Progenitor cell of endocrine pancreas (in vitro differentiated cells): ENCODE measurements at regions not wholly inside any gene's neighbourhood (a gene's known extent, or its start where the extent isn't known, plus 50 kb on each side); places are given as distances from the start of the nearest gene placed in this dataset.

ENCODE experiments used
- DNase-seq: peaks from one replicate; pipeline ENCODE4 v3.0.0; 2021; ENCODE audit warnings: low spot score; ENCODE audit not compliant: unreplicated experiment
- H3K27ac Mint-ChIP-seq: 2 replicates; pipeline ENCODE4 v1.8.0; 2021; ENCODE audit warnings: mild to moderate bottlenecking, moderate library complexity, mixed read lengths
- H3K27me3 Mint-ChIP-seq: 2 replicates; pipeline ENCODE4 v1.8.0; 2021; ENCODE audit warnings: mixed read lengths
- H3K36me3 Mint-ChIP-seq: 2 replicates; pipeline ENCODE4 v1.8.0; 2022; ENCODE audit warnings: mixed read lengths; ENCODE audit not compliant: insufficient read depth
- H3K4me1 Mint-ChIP-seq: 2 replicates; pipeline ENCODE4 v1.8.0; 2021; ENCODE audit warnings: low read depth, mixed read lengths
- H3K4me3 Mint-ChIP-seq: 2 replicates; pipeline ENCODE4 v1.8.0; 2021; ENCODE audit warnings: low read depth, mild to moderate bottlenecking, moderate library complexity, mixed read lengths
- H3K9me3 Mint-ChIP-seq: 2 replicates; pipeline ENCODE4 v1.8.0; 2021; ENCODE audit warnings: low read depth, mixed read lengths
- CTCF ChIP-seq: fragments of 200-600 bp; sonication (generic); IDR thresholded peaks from one replicate; pipeline ENCODE4 v1.5.0; 2021; ENCODE audit warnings: antibody characterized with exemption, mild to moderate bottlenecking; ENCODE audit not compliant: unreplicated experiment

- no peaks in the 10 kb centered on the region for H3K36me3 Mint-ChIP-seq
- H3K4me3 Mint-ChIP-seq: no peak overlapping the region
- no peak overlapping the region for H3K27ac Mint-ChIP-seq
- no peak for DNase-seq
- H3K4me1 Mint-ChIP-seq: no peaks in the 10 kb centered on the region
- no peaks in the 10 kb centered on the region for H3K9me3 Mint-ChIP-seq
- TF ChIP-seq CTCF: no peak
- H3K27me3 Mint-ChIP-seq: peaks cover 27% of the 10 kb centered on the region
Observed at GRCh38 chr3:44092497-44092896, 149.2 kb upstream of the TOPAZ1 start.

GRCh38 chr3:44093531-44093930, 148.2 kb upstream of the TOPAZ1 start:
- no peaks in the 10 kb centered on the region for H3K9me3 Mint-ChIP-seq
- DNase-seq: no peak

GRCh38 chr3:44098656-44099415, 142.8 kb upstream of the TOPAZ1 start:
- Mint-ChIP-seq H3K36me3 (no peaks in the 10 kb centered on the region), H3K9me3 (no peaks in the 10 kb centered on the region), H3K27me3 (peaks cover 57% of the 10 kb centered on the region), H3K4me3 (no peak overlapping the region), H3K27ac (no peak overlapping the region), H3K4me1 (no peaks in the 10 kb centered on the region)
- TF ChIP-seq CTCF: no peak
- DNase-seq: no peak

More at GRCh38 chr3:44093531-44093930, 148.2 kb upstream of the TOPAZ1 start:
- H3K4me1 Mint-ChIP-seq: no peaks in the 10 kb centered on the region
- H3K36me3 Mint-ChIP-seq: no peaks in the 10 kb centered on the region
- TF ChIP-seq CTCF: no peak
- peaks cover 26% of the 10 kb centered on the region for H3K27me3 Mint-ChIP-seq
- no peak overlapping the region for H3K4me3 Mint-ChIP-seq
- H3K27ac Mint-ChIP-seq: no peak overlapping the region

GRCh38 chr3:44099566-44100297, 142.0 kb upstream of the TOPAZ1 start:
- H3K27me3 Mint-ChIP-seq: peaks cover 66% of the 10 kb centered on the region
- no peak for TF ChIP-seq CTCF
- H3K27ac Mint-ChIP-seq: no peak overlapping the region

GRCh38 chr3:44100298-44100695, 141.4 kb upstream of the TOPAZ1 start:
- Mint-ChIP-seq H3K4me3 (no peak overlapping the region), H3K9me3 (no peaks in the 10 kb centered on the region), H3K27ac (no peak overlapping the region), H3K4me1 (peaks cover 1% of the 10 kb centered on the region), H3K36me3 (no peaks in the 10 kb centered on the region), H3K27me3 (peaks cover 71% of the 10 kb centered on the region)
- no peak for DNase-seq
- no peak for TF ChIP-seq CTCF

More at GRCh38 chr3:44099566-44100297, 142.0 kb upstream of the TOPAZ1 start:
- Mint-ChIP-seq H3K36me3 (no peaks in the 10 kb centered on the region), H3K9me3 (no peaks in the 10 kb centered on the region), H3K4me1 (peaks cover under 1% of the 10 kb centered on the region), H3K4me3 (no peak overlapping the region)
- DNase-seq: no peak
